ENCODE measurements at regions not wholly inside any gene's neighbourhood (a gene's known extent, or its start where the extent isn't known, plus 50 kb on each side); places are given as distances from the start of the nearest gene placed in this dataset.

GRCh38 chr18:55781481-55781957 lies 193.5 kb upstream of the TCF4 start:
- no peak overlapping the region for H2BK12ac ChIP-seq (ENCODE audit: low read depth, low read length)
- no peak overlapping the region for H4K8ac ChIP-seq (ENCODE audit: extremely low read depth, insufficient read depth, low read length)
- no peak overlapping the region for H4K91ac ChIP-seq (replicated peaks; ENCODE audit: insufficient read length, low read length)
- peak overlapping the region; percentile 47 to 82; a peak in 3 of 4 replicates for H3K4me2 ChIP-seq (ENCODE audit: insufficient read depth in 1 of 2, low read depth in 2 of 2, low read length in 2 of 2)
- no peak overlapping the region for H3K14ac ChIP-seq (ENCODE audit: insufficient read length)
- no peak overlapping the region for H2BK5ac ChIP-seq (ENCODE audit: low read depth, low read length)
- ChIA-PET CTCF (ENCODE audit: partially characterized antibody) (interaction anchor here (0.6 to 2.6 kb wide), 21 partner anchors 9 to 795 kb away, joined by 3 to 9 read pairs (median 4); no protein-coding TSS in a partner anchor), POLR2A (ENCODE audit: partially characterized antibody) (interaction anchor here (1.0 kb wide), 1 partner anchor 18 kb away, joined by 3 read pairs; no protein-coding TSS in a partner anchor)
- no peak overlapping the region for H2BK120ac ChIP-seq (replicated peaks; ENCODE audit: low read depth, low read length)
- H2BK20ac ChIP-seq (ENCODE audit: low read length) = no peak overlapping the region
- peak overlapping the region in 2 of 4 experiments; percentile 13 to 76; a peak in 3 of 8 replicates for H3K4me3 ChIP-seq (ENCODE audit: extremely low read depth in 1 of 4, insufficient read depth in 2 of 4, low read depth in 3 of 4, low read length in 4 of 4)
- H3K79me1 ChIP-seq (ENCODE audit: low read depth, low read length) = no peaks in the 10 kb centered on the region
- H3K9me3 ChIP-seq (ENCODE audit: insufficient read depth in 2 of 2, low read depth in 1 of 2, low read length in 1 of 2) = no peaks in the 10 kb centered on the region
- H3K79me2 ChIP-seq (ENCODE audit: control insufficient read depth in 1 of 2, insufficient read depth in 2 of 2, low read length in 2 of 2) = no peaks in the 10 kb centered on the region
- WGBS, 2 experiments (ENCODE audit: extremely low coverage in 1 of 2, insufficient coverage in 1 of 2, insufficient read length in 1 of 2, insufficient replicate concordance in 2 of 2, low coverage in 1 of 2, low lambda C conversion rate in 2 of 2, missing lambda C conversion rate in 1 of 2) = 12% methylated on average over 6 of the region's 6 CpGs; no CpG with 5 or more reads in 1 of the 2 experiments
- H4K20me1 ChIP-seq (replicated peaks in 1 of 2; ENCODE audit: control insufficient read depth in 1 of 2, insufficient read depth in 2 of 2, low read length in 2 of 2) = no peaks in the 10 kb centered on the region
- H3K4me1 ChIP-seq (replicated peaks in 1 of 4; ENCODE audit: control insufficient read depth in 3 of 4, insufficient read depth in 4 of 4, low read length in 3 of 4) = peaks cover 0 to 15% (median 7%) of the 10 kb centered on the region in 4 experiments; a peak in 6 of 7 replicates
- no peak overlapping the region for H3K18ac ChIP-seq (ENCODE audit: extremely low read depth, low read length)
- peaks cover 0 to 7% (median 2%) of the 10 kb centered on the region in 4 experiments; a peak in 3 of 7 replicates for H3K27me3 ChIP-seq (replicated peaks in 1 of 4; ENCODE audit: control insufficient read depth in 3 of 4, extremely low read depth in 1 of 4, insufficient read depth in 3 of 4, low read length in 3 of 4)
- H3K27ac ChIP-seq (ENCODE audit: low read depth, low read length) = no peak overlapping the region
- no peak overlapping the region for H2AK5ac ChIP-seq (ENCODE audit: low read depth, low read length)
- H3K4ac ChIP-seq (replicated peaks; ENCODE audit: insufficient read length, low read depth, low read length) = no peak overlapping the region
- H3K9ac ChIP-seq (replicated peaks in 1 of 4; ENCODE audit: extremely low read depth in 1 of 4, low read depth in 3 of 4, low read length in 3 of 4) = no peak overlapping the region
- no peak overlapping the region for H3K23ac ChIP-seq (ENCODE audit: insufficient read length)
- H2AFZ ChIP-seq (ENCODE audit: low read length) = no peak overlapping the region
- peaks cover 6% of the 10 kb centered on the region for H3K23me2 ChIP-seq (ENCODE audit: low read depth, low read length)
- no peak overlapping the region for H4K5ac ChIP-seq (ENCODE audit: insufficient read length, low read depth, low read length)
- FAIRE-seq (peak; percentile 90), DNase-seq (ENCODE audit: low read depth in 1 of 2, low spot score in 2 of 2) (peak in 1 of 2 experiments; percentile 64)
- H2BK15ac ChIP-seq (ENCODE audit: low read length) = no peak overlapping the region
- no peaks in the 10 kb centered on the region for H3K36me3 ChIP-seq (ENCODE audit: control insufficient read depth in 2 of 4, insufficient read depth in 4 of 4, low read length in 3 of 4)
- H3K56ac ChIP-seq (replicated peaks; ENCODE audit: insufficient read length, low read depth, low read length) = no peak overlapping the region
- TF ChIP-seq NANOG (IDR thresholded peaks at IDR 0.05; ENCODE audit: insufficient read depth, low read depth, low read length, poor library complexity, severe bottlenecking) = no peak
- TF ChIP-seq HDAC2 (IDR thresholded peaks at IDR 0.05; ENCODE audit: borderline replicate concordance in 1 of 2, low read depth in 2 of 2, low read length in 2 of 2) = 0 out of 4 replicates have a peak, but pooled peaks of 1 of the 2 experiments have one; percentile 31
- TF ChIP-seq KDM4A (IDR thresholded peaks at IDR 0.05; ENCODE audit: low read depth, low read length, severe bottlenecking) = no peak
- TF ChIP-seq EGR1 (IDR thresholded peaks at IDR 0.05; ENCODE audit: borderline replicate concordance, low read depth, low read length) = no peak
- no peak for TF ChIP-seq BCL11A (IDR thresholded peaks at IDR 0.05; ENCODE audit: low read depth in 2 of 2, low read length in 2 of 2)
- TF ChIP-seq TAF7 (optimal IDR thresholded peaks at IDR 0.05; ENCODE audit: borderline replicate concordance, low read depth, low read length) = no peak
- TF ChIP-seq SRF (IDR thresholded peaks at IDR 0.05; ENCODE audit: low read depth, low read length) = no peak
- TF ChIP-seq TEAD4 (IDR thresholded peaks at IDR 0.05; ENCODE audit: low read depth, low read length) = 0 out of 2 replicates have a peak, but pooled peaks have one; percentile 1
- TF ChIP-seq ZNF274 (IDR thresholded peaks at IDR 0.05; ENCODE audit: borderline replicate concordance, extremely low read depth, low read length) = no peak
- TF ChIP-seq CTCF (IDR thresholded peaks at IDR 0.05; ENCODE audit: control extremely low read depth in 1 of 3, insufficient read depth in 1 of 3, low read depth in 1 of 3, low read length in 3 of 3) = peak; percentile 66 to 82 (median 69)

All from H1 (cell line).